ENCODE measurements at regions not wholly inside any gene's neighbourhood (a gene's known extent, or its start where the extent isn't known, plus 50 kb on each side); places are given as distances from the start of the nearest gene placed in this dataset.

DNA sequence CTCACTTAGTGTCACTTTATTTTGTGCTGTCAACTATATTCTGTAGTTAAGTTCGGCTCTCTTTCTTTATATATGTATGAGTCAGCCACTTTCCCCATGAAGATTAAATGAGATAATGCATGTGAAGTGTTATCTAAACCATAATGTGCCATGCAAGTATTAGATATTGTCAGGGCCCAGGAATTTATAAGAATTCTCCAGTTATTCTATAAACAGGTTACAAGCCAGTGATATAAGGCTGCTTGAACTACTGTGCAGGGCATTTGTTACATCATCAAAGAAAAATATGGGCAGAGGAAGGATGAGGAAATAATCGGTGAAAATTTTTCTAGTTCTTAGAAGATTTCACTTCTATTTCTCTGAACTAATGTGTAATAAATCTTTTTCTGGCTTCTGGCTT is 1049.0 kb upstream of the NR2F2 start:
- DNase-seq (ENCODE audit: low read depth in 2 of 2), result no peak

DNA sequence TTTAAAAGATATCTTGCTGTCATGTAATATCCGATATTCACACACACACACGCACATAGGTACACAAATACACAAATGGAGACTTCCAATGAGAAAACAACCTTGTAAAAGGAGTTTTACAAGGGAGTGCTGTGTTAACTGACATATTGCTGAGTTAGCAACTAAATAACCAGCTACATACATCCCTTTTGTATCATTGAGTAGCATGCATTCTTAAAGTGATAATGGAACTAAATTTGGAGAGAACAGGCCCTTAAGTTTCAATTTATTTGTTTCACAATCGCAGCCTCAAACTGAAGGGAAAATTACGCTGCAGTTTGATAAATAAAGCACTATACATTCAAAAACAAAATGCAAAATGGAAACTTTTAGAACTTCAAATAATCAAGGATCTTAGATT is 1046.0 kb upstream of the NR2F2 start:
- no peak for DNase-seq (ENCODE audit: low read depth in 2 of 2)

DNA sequence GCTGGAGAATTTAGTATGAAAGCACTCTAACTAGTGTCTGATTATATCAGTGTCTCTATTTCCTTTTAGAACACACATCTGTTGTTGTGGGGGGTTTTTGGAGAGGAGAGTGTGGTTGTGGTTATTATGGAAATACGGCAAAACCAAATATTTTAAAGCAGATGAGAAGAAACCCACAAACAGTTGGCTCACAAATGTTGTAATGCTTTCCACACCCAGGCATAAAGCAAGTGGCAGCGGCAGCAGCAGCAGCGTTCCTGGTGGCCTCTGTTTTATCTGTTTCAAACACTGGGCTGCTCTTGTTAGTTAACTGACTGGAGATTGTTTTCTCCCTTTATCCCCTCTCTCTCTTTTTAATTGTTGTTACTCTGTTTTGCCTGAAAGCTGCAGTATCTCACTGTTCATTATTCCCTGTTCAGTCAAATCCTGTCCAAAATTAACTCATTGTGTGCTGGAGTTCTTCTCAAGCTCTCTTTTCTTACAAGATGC is 1045.5 kb upstream of the NR2F2 start:
- peak in 1 of 2 experiments; percentile 42 for DNase-seq (ENCODE audit: low read depth in 2 of 2)

DNA sequence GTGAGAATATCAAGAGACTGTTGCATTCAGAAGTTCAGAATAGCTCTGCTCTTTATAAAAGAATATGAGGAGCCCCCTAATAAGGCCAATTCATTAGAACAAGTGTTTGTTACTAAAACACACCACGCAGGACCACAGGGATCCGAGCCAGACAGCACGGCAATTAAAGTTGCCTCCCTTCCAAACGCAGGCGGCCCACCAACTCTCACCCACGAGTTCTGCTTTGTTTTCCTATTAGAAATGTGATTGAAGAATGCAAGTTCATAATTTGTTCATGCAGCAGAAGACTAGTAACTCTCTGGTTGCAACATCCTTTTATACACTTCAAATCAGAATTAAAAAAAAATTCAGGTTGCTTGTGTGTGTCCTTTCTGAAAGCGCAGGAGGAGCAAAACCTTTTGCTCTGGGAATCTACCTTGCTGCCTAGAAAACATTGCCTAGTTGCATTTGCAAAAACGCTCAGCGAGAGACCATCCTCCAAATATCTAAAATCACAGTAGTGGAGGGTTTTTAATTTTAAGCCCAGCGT is 1044.1 kb upstream of the NR2F2 start:
- no peak for DNase-seq (ENCODE audit: low read depth in 2 of 2)

DNA sequence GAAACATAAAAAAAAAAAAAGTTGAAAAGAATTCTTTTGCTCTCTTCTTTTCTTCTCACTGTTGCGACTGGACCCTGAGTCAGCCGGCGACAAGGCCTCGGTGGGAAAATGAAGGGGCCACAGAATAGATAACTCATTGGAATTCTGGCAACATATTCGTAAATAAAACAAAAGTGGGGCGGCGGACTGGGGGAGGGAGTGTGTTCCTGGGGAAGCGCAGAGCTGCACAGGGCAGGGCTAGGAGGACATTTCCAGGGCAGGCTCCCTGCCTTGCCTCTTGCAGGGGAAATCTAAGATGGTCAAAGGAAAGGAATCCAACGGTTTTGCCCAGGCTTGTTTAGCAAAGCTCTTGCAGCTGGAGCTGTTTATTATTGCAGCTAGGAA is 1042.8 kb upstream of the NR2F2 start:
- no peak for DNase-seq (ENCODE audit: low read depth in 2 of 2)

DNA sequence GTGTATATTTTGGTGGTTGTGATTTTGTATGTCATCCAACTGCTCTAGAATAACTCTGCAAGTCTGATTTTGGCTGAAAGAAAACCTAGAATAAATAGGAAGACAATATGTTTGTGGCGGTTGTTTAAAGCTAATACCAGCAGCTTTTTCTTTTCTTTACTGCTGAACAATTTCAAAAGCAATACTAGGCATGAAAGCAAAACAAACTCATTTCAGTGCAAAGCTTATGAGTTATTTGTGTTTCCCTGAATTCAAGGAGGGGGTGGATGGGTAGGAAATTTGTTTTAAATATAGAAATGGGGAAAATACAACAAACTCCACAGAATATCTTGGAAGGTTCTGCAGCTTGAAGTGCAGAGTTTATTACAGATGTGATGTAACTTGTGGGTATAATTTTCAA is 1041.9 kb upstream of the NR2F2 start:
- DNase-seq (ENCODE audit: low read depth in 2 of 2), result no peak

DNA sequence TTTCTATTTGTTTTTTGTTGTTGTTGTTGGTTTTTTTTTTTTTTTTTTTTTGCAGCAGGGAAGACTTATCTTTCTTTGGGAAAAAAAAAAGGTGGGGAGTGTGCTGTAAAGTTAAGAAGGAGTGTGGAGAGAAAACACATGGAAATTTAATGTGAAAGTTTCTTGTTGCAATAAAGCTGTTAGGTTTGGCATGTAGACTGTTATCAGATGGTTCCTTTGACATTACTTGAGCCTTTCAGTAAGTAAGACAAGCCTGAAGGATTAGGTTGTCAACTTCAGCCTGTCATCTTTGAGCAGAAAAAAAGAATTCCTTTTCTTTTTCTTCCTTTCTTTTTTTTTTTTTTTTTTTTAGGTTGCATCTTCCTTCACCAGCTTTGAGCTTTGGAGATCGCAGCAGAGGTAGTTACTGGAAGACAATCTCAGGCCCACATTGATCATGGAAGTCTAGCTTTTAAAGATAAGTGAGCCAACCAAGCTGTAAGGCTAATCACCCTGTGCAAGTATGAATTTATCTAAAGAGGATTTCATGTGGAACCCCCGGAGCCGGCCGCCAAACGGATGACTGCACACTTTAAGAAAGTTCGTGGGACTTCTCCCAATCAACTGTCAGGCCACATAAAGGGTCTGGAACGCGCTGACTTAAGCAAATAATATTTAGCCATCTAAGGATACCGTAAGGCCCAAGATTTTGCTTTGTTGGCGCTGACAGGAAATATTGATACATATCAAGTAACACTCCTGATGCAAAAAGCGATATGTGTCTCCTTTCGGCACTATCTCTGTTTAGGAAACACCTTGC is 1040.1 kb upstream of the NR2F2 start:
- DNase-seq (ENCODE audit: low read depth in 2 of 2), result no peak

DNA sequence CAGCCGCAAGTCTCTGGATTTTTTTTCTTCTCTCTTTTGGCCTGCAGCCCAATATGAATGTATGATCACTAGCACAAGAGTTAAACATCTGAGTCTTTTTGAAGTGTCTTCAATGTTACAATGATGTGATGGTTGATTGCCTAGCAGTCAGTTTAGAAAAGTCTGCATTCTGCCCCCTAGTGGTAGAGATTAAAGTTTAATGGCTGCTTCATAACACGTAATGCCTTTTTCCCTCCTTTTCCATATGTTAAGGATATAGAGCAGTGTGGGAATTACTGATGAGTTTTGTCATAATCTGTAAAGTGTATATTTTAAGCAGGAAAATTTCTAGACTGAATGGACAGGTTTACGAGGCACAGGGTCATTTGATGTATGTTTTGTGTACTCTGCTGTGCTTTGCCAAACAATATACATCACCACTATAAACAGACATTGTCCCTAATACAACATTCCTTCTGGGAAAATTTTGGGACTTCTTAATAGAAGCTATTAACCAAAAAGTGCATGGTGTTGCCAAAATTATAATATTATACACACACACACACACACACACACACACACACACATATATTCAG is 1038.5 kb upstream of the NR2F2 start:
- DNase-seq (ENCODE audit: low read depth in 2 of 2), result no peak

DNA sequence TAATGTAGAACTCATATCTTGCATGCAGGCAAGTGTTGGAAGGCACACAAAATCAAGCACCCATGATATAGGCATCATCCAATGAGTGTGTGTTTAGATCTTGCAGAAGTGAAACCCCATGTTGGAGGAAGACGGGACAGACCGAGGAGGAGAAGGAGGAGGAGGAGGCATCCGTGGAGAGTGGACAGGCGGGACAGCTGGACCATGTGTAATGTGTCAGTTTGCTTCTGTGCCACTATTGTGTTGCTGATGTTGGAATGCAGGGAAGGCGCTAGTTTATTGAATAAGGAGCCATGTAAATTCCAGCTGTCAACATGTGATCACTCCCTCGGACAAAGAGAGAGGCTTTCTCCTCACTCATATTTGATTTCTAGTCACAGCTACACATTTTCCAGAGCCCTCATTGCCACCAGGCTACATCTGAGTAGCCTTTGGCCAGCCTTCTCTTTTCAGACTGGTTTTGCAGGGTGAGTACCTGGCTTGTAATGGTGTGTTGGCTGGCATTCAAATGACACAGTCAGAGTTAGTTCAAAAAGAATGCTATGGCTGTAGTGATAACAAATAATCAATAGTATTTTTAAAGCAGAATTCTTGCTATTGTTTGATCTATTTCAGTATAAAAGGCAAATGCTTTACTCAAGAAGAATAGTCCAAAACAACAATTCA is 1037.6 kb upstream of the NR2F2 start:
- no peak for DNase-seq (ENCODE audit: low read depth in 2 of 2)

DNA sequence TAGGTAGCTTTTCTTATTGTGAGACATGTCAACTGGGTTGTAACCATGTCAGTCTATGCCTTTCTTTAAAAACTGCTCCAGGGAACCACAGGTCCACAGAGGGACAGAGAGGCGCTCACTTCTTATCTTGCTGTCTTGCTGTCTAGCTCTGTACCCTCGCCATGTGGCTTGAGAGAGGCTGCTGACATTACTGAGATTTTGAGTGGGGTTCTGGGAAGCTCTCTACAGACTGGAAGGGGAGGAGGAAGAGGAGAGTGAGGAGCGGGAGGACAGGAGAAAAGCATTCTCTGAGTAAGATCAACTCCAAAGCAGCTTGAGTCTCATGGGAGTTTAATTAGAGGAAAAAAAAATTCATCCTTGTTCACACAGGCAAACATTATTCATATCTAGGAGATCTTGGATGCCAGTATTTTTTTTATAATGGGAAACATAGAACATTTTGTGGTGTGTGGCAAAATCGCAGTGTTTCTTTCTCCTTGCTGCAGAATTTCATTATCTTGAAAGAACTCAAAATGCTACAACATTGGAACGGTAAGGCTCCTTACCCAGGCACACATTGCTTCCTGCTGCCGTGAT is 1037.0 kb upstream of the NR2F2 start:
- DNase-seq (ENCODE audit: low read depth in 2 of 2), result no peak

DNA sequence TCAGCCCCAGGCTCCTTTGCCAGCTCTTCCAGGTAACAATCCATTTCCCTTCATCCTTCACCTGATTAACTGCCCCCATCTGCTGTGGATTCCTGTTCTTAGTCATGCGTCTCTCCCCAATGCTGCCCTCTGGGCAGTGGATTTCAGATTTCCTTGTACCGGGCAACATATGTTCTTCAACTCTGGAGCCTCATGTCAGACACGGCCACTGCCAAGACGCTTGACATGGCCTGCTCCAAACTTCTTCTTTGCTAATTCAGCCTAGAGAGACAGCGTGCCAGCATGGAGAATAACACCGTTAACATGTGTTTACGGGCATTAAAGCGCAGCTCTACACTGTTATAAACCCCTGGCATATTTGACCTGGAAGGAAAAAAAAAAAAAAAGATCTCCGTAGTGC is 1035.1 kb upstream of the NR2F2 start:
- no peak for DNase-seq (ENCODE audit: low read depth in 2 of 2)

DNA sequence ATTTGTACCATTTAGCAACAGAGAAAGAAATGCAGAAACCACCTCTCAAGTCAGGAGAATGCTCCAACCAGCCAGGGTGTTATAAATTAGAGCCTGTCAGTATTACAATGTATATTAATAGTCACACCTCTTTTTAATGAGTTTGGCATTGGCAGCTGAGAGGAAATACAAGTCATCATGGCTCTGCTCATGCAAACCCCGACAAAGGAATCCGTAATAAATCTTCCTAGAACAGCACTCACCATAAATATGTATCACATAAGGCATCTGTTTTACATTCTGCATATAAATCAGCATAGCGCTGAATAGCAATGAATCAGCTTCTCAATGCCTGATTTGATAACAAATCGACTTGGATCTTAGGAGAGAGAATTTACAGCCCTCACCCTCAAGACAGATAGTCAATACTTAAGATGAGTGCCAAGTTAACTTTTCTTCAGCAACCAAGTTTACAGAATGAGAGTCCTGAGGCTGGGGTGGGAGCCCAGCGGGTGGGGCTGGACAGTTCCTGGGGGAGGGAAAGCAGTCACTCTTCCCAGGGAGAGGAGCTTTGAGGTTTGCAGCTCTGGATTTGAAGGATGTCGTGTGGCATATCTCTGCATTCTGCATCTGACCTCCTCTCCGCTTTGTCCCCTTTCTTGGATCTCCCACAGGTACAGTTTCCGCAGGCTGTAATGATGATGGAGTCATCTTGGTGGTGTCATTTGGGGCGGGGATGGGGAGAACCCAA is 1034.4 kb upstream of the NR2F2 start:
- peak; percentile 91 to 95 for DNase-seq (ENCODE audit: low read depth in 2 of 2)

DNA sequence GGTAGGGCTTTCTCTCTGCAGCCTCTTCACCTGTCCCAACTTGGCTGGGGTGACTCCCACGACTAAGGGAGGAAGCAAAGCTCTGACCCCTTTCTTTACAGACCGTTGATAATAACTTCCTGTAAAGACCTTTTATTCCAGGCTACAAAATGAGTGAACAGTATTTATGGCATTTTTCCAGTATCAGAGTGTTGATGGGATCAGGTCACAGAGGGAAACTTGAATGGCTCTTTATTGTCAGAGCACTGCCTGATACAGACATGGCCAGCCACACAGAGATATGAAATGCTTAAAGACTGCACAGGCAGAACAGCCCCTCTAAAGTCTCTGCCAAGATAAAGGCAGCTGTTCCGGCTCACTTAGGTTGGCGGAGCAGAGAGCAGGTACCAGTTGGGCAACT is 1033.9 kb upstream of the NR2F2 start:
- DNase-seq (ENCODE audit: low read depth in 2 of 2), result no peak

DNA sequence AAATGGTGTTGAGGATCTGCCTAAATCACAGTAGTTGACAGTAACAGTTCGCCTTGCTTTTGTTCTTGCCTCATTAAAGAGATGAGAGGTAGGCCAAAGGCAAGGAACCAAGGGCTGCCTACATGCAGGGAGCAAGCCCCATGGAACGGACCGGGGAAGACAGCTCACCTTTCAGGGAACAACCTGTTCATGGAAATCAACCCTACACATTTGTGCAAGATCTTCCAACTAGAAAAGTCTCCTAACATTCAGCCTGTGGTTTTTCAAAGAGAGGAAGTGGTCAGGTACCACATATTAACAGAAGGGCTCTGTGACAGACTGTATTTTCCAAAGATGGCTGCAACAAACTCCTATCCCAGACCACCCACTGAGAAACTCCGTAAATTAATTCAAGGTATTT is 1031.8 kb upstream of the NR2F2 start:
- no peak for DNase-seq (ENCODE audit: low read depth in 2 of 2)

DNA sequence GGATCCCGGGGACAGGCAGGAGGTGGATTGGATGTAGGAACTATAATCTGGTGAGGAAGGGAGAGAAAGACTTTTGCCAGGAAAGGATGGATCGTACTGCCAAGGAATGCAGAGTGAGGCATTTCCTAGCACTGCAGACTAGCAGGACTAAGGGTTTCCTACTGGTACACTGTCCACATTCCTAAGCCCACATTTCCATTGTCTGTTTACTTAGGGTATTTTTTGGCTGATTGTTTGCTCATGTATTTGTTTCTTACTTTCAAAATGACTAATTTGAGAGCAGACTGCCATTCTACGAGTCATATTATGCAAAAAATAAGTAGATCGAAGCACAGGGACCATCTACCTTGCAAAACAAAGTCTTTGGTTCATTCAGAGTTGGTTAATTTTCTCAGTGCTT is 1029.5 kb upstream of the NR2F2 start:
- DNase-seq (ENCODE audit: low read depth in 2 of 2), result no peak

DNA sequence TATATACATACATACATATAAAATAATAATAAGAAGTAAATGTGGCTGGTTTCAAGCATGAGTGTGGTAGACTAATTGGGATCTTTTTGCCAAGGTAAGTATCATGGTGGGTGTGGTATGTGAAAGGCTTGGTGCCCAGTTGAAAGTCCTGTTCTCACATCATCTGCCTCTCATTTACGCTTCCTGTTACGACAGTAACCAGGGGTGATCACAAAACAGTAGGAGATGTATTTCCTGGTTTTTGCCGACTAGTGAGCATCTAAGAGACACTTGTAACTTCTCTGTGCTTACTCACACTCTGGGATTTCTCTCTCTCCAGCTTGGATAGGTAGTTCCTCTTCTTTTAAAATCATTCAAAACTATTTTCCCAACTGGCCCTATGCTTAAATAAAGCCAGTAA is 1028.3 kb upstream of the NR2F2 start:
- DNase-seq (ENCODE audit: low read depth in 2 of 2), result no peak

DNA sequence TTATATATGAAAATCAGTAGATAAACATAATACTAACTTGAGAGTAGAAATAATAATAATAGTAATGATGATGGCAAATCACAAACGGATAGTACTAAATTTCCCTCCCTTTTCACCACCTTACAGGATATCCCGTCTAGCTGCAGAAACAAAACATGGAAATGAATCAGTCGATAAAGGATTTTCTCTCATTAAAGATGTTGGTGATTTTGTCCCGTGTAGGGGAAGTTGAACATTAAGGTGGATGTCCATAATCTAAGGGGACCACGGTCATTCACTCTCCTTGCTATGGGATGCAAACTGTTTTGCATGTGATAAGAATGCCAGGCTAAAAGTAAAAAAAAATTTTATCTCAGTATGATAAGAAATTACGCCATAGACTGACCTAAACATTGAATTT is 1027.7 kb upstream of the NR2F2 start:
- no peak for DNase-seq (ENCODE audit: low read depth in 2 of 2)

DNA sequence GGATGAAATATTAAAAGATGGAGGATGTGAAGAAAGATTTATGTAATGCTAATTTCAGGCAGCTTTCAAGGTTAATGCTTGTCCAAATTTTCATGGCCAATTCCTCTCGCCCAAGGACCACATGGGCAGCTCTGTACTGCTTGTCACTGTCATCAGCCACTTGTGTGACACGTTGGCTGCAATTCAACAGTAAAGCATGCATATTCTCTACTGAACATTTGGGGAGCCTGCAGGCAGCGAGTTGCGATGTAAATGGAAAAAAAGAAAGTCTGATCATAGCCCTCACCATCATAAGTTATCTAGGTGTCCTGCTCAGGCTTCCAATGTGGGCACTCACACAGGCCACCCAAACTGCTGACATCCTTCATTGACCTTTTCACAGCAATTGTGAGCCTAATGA is 1026.8 kb upstream of the NR2F2 start:
- no peak for DNase-seq (ENCODE audit: low read depth in 2 of 2)

DNA sequence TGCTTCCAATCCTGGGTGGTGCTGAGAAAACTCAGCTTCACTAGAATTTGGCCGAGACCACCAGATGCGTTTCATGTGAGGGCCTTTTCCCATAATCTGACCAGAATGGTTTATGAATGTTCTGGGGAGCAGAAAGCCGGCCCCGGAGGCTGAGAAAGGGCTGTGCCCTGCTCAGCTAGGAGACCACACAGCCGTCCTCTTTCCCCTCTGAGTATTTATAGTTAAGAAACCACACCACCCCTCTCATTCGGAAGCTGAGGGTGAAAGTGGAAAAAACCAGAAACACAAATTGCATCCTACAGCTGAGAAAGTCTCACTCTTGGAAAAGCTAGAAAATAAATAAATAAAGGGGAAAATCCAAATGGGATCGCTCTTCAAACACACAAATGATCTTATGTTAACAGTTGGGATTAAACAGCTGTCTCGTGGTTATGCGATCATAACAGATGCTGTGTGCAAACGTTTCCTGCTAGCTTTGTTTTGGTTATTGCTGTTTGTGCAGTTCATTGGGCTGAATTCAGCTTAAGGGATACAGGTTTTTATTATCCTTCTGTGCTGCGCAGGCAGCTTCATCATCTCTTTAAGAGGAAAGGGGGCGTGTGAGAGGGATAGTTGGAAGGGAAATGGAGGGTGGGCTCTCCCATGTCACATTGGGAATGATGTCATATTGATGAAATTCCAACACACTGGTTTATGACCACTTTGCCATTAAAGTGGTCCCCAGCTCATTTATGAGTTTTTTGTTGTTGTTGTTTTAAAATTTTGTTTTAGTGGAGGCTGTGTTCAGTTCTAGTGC is 1026.2 kb upstream of the NR2F2 start:
- DNase-seq (ENCODE audit: low read depth in 2 of 2), result no peak

DNA sequence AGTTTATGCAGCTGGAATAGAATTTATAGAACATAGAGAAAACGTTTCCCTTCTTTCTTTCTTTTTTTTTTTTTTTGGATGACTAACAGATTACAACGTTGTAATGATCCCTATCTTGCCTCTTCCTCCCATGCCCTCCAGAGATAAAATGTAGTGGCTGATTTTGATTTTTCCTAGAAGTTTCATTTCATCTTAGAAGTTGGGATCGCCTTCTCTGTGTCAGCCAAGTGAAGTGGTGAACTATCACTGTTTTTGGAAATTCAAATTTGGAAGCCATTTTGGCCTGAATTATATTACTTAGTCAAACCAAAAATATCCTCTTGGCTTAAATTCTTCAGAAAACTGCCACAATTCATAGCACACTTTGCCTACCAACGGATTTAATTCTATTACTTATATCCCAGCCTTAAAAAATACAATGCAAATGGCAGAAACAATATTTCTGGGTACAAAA is 1025.5 kb upstream of the NR2F2 start:
- no peak for DNase-seq (ENCODE audit: low read depth in 2 of 2)

DNA sequence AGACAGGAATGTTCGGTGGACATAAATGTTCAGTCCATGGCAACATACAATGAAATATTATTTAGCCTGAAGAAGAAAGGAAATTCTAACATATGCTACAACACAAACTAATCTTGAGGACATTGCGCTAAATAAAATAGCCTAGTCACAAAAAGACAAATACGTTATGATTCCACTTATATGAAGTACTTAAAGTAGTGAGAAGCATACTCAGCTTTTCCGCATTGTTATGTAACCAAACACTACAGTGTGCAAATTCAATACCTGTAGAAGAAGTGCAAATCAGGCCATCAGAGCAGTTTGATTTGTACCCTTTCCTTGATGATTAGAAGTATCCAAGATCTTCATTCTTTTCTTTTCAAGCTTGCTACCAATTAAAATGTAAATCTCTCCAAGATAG is 1023.4 kb upstream of the NR2F2 start:
- DNase-seq (ENCODE audit: low read depth in 2 of 2), result no peak
